AG08396 (cell line): ENCODE measurements at regions not wholly inside any gene's neighbourhood (a gene's known extent, or its start where the extent isn't known, plus 50 kb on each side); places are given as distances from the start of the nearest gene placed in this dataset.
"Not testable (repeated sequence)": the region's sequence is repeated elsewhere in the genome, so short reads cannot be mapped to it uniquely, and the experiment has no call there.

Experiments
- DNase-seq: peaks from one replicate; pipeline ENCODE4 v3.0.0; 2012; ENCODE audit warnings: low spot score, mixed read lengths

- no peak for DNase-seq
Measured at GRCh38 chr2:147013696-147014392, 831.0 kb upstream of the ACVR2A start.

- DNase-seq: no peak
Measured at GRCh38 chr2:147008481-147008880, 836.3 kb upstream of the ACVR2A start.

GRCh38 chr2:147006736-147007141 lies 838.1 kb upstream of the ACVR2A start:
- no peak for DNase-seq

DNA sequence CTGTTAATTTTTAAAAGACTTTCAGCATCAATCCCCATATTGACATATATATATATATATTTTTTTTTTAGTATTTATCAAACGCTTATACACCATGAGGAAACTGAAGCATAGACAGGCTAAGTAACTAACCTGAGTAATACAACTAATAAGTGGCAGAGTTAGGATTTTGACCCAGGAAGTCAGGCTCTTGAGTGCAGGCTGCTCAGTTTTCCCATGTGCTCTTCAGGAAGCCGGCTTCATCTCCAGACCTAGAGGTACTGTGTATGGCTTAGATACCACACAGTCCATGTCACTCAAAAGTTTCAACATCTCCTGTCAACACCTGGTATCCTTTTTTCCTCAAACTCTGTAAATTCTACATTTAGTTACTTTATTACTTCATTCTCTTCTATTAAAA lies 841.7 kb upstream of the ACVR2A start:
- no peak for DNase-seq

- DNase-seq: no peak
Measured at GRCh38 chr2:147002256-147002655, 842.6 kb upstream of the ACVR2A start.

GRCh38 chr2:147001061-147001460 lies 843.8 kb upstream of the ACVR2A start:
- no peak for DNase-seq

DNA sequence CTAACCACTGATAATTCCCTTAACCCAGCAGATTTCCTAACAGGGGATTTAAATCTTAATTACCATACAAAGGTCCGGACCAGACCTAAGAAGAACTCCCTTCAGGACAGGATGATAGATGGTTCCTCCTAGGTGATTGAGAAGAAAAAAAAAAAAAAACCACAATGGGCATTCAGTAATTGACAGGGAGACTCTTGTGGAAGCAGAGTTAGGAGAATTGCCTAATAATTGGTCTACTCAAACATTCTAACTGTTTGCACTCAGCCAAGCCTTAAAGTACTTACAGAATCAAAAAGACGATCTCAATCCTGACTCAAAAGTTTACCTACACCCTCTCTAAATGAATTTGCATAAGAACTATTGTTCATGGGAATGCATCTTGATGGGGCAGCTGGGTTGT lies 844.7 kb upstream of the ACVR2A start:
- DNase-seq: not testable (repeated sequence)

DNA sequence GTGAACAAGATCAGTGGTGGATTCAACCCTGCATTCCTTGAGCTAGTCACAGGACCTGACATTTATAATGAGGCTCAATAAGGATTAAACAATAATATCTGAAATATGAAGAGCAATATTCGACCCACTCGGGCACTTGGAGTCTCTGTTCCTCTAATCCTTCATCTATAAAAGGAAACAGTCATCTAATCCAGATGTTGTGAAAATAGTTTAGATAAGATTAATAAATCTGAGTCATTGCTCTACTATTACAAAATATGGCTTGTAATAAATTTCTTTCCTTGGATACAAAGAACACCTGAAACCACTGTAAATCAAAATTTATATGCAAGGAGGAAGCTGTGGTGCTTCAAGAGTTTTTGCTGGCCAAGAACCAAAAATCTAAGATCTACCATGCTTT lies 846.9 kb upstream of the ACVR2A start:
- DNase-seq: no peak

GRCh38 chr2:146997488-146997887 lies 847.3 kb upstream of the ACVR2A start:
- DNase-seq: no peak

DNA sequence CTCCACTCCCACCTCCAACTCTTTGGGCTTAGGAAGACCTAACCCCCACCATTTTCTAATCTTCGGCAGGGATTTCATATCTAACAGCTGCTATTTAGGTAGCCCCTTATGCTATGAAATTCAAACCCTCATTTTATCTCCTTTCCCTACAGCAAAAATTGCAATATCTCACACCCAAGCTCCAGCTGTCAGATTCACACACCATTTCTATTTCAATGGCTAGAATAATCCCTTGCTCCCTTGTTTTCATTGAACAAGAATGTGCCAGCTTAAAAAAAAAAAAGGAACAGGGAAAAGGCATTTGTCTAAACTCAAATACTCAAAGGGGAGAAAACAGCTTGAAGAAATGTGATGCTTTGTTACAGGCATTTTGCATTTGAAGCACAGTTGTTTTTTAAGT lies 850.6 kb upstream of the ACVR2A start:
- DNase-seq: no peak

DNA sequence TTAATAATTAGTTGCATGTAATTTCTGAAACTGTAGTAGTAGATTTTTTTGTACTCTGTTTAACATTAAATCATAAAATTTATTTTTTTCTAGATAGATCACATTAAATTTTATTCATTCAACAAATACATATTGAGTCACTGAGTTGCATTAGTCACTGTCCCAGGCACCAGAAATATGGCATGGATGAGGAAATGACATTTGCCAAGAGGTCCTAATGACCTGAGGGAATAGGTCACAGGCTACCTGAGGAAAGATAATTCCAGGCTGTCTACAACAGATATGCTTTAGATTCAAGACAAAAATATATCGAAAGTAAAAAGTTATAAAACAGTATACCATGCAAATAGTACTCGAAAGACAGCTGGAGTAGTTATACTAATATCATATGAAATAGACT lies 852.4 kb upstream of the ACVR2A start:
- no peak for DNase-seq

- DNase-seq: no peak
Measured at GRCh38 chr2:146992057-146992456, 852.8 kb upstream of the ACVR2A start.

- no peak for DNase-seq
Measured at GRCh38 chr2:146990311-146991054, 854.3 kb upstream of the ACVR2A start.

DNA sequence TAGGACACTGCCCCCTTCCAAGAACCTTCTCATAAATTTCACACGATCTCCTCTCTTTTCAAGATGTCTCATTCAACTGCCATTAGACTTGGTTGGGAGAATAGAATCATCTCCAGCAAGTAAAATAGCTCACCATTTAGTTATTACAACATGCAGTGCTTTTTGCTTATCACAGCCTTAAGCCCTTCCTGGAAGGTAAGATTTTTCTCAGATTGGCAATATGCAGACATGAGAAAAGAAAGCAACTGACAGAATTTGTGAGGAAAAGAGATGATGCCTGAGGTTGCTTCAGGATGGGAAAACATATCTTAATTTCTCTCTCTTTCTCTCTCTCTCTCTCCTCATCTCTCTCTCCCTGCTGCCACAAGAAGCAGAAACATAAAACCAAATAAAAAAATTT lies 855.1 kb upstream of the ACVR2A start:
- no peak for DNase-seq

GRCh38 chr2:146987996-146988395 lies 856.8 kb upstream of the ACVR2A start:
- DNase-seq: no peak

DNA sequence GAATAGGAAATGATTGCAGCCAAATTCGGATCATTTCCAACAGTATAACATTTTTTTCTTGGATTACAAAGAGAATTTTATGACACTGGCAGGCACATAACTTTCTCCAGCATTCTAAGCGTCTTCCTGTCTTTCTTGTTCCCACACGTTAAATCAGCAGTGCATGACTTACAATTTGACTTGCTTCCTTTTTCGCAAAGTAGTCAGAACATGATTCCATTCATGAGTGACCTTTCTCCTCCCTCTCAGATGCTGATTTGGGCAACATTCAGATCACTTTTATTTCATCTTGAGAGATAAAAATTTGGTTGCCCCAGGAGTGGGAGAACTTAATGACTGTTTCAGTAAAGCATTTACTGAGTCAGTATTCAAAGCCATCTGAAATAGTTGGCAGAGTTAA lies 858.7 kb upstream of the ACVR2A start:
- DNase-seq: no peak

DNA sequence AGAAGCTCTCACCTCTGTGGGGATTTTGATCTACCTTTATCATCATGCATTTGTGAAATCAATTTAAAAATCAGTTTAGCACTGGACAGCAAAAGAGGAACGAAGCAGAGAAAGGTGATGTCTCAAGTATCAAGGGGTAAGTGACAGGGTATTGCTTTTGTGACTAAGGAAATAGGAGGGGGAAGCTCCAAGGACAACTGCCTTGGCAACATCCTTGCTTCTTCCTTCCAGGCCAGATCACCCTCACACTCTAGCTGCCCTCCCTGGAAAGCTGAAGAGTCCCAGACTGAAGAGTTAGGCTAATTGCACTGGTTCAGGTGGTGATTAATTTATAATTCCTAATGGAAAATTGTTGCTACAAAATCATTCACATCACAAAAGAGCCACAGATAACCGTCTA lies 859.1 kb upstream of the ACVR2A start:
- DNase-seq: no peak

GRCh38 chr2:146984014-146984413 lies 860.8 kb upstream of the ACVR2A start:
- no peak for DNase-seq

DNA sequence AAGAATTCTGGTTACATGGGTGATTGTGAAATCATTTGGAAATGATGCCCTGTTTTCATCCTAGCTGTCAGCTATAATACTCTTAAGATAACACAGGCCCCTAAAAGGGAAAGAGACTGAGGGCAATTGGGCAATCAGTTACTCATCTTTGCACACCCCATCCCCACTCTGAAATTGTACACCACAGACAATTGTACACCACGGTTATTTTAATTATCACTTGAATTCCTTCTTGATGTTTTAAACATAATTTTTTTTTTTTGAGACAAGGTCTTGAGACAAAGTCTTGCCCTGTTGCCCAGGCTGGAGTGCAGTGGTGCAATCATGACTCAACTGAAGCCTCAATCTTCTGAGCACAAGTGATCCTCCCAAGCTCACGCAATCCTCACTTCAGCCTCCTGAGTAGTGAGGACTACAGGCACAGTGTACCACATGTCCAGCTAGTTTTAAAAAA lies 862.4 kb upstream of the ACVR2A start:
- DNase-seq: peak; percentile 21

GRCh38 chr2:146981921-146982320 lies 862.9 kb upstream of the ACVR2A start:
- no peak for DNase-seq

DNA sequence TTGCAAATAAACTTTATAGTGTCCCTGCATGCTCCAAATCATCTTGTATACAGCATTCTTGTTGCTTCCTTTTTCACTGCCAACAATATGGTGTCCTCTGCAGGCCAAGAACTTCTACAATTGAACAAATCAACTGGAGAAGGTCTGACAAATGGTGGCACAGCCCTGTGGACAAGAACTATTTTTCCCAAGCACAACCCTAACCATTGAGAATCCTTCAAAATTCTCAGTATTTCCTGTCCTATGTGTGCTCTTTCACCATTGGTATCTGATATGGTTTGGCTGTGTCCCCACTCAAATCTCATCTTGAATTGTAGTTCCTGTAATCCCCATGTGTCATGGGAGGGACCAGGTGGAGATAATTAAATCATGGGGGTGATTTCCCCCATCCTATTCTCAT lies 865.1 kb upstream of the ACVR2A start:
- no peak for DNase-seq

DNA sequence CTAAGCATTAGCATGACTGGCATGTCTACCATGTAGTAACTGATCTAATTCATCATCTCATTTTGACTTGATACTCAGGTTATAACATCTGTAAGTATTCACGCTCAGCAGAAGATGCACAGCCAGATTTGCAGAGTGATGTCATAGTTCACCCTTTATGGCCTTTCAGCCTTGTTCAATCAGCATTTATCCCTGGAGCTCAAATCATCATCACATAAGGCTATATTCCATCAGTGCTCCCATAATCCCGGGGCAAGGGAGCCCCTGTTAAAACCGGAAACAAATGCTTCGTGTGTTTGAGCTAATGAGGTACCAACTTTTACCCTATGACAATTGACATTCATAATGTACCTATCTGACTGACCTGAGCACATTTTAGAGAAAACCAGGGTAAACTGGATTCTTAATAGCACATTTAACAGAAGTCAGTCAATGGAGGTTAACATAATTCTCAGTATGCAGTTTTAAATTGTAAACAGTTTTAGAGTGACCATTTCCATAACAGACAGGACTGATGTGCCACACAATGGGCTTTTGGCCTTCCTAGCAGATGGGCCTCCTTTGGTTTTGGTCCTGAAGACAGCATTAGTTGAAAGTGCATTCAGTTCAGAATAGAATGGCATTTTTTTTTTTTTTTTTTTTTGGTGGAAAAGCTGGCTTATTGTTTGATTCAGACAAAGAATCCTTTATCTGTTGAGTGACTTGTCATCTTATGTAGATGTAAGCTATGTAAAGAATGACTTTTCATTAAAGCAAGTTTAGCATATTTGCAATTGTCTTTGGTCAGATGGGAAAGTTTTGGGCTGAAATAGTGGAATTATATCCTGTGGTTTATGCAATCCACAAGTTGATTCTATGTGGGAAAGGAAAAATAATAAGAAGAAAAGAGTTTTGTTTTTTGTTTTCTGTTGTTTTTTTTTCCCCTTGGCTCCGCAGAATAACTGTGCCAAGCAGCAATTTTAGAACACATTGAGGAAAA lies 866.0 kb upstream of the ACVR2A start:
- DNase-seq: no peak

DNA sequence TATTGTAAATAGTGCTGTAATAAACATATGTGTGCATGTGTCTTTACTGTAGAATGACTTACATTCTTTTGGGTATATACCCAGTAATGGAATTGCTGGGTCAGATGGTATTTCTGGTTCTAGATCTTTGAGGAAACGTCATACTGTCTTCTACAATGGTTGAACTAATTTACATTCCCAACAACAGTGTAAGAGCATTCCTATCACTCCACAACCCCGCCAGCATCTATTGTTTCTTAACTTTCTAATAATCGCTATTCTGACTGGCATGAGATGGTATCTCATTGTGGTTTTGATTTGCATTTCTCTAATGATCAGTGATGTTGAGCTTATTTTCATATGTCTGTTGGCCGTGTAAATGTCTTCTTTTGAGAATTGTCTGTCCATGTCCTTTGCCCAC lies 873.8 kb upstream of the ACVR2A start:
- not testable (repeated sequence) for DNase-seq
